A204.1 (cell line): ENCODE measurements at regions not wholly inside any gene's neighbourhood (a gene's known extent, or its start where the extent isn't known, plus 50 kb on each side); places are given as distances from the start of the nearest gene placed in this dataset.

Experiments used
- FAIRE-seq: peaks from 2 replicates; lab custom pipeline; 2012; peaks lifted over from hg19 to GRCh38; lab: Jason Lieb, UNC

GRCh38 chr6:14705841-14706377 is 540.0 kb upstream of the JARID2 start:
- no peak for FAIRE-seq

GRCh38 chr6:14706378-14706929 is 539.4 kb upstream of the JARID2 start:
- FAIRE-seq, result no peak

- FAIRE-seq, result no peak
Observed at GRCh38 chr6:14707276-14707675, 538.6 kb upstream of the JARID2 start.

GRCh38 chr6:14707971-14708465 is 537.9 kb upstream of the JARID2 start:
- no peak for FAIRE-seq

- no peak for FAIRE-seq
Observed at GRCh38 chr6:14709066-14709670, 536.7 kb upstream of the JARID2 start.

- no peak for FAIRE-seq
Observed at GRCh38 chr6:14709900-14710299, 536.0 kb upstream of the JARID2 start.

GRCh38 chr6:14710421-14710820 is 535.4 kb upstream of the JARID2 start:
- no peak for FAIRE-seq

GRCh38 chr6:14711056-14711703 is 534.7 kb upstream of the JARID2 start:
- FAIRE-seq, result no peak

- FAIRE-seq, result no peak
Observed at GRCh38 chr6:14711704-14712379, 534.0 kb upstream of the JARID2 start.

GRCh38 chr6:14713008-14713960 is 532.6 kb upstream of the JARID2 start:
- no peak for FAIRE-seq

GRCh38 chr6:14713966-14714631 is 531.8 kb upstream of the JARID2 start:
- FAIRE-seq, result no peak

- FAIRE-seq, result no peak
Observed at GRCh38 chr6:14715076-14715475, 530.8 kb upstream of the JARID2 start.

GRCh38 chr6:14716499-14717146 is 529.2 kb upstream of the JARID2 start:
- no peak for FAIRE-seq

GRCh38 chr6:14717307-14717706 is 528.6 kb upstream of the JARID2 start:
- FAIRE-seq, result no peak

GRCh38 chr6:14718861-14719260 is 527.0 kb upstream of the JARID2 start:
- FAIRE-seq, result no peak

- FAIRE-seq, result no peak
Observed at GRCh38 chr6:14719270-14719669, 526.6 kb upstream of the JARID2 start.

- no peak for FAIRE-seq
Observed at GRCh38 chr6:14720411-14721102, 525.3 kb upstream of the JARID2 start.

- no peak for FAIRE-seq
Observed at GRCh38 chr6:14721103-14721758, 524.6 kb upstream of the JARID2 start.

- no peak for FAIRE-seq
Observed at GRCh38 chr6:14722001-14722562, 523.8 kb upstream of the JARID2 start.
